ENCODE measurements at regions not wholly inside any gene's neighbourhood (a gene's known extent, or its start where the extent isn't known, plus 50 kb on each side); places are given as distances from the start of the nearest gene placed in this dataset.

- no peak for TF ChIP-seq JUN (IDR thresholded peaks at IDR 0.05; ENCODE audit: borderline replicate concordance, insufficient read depth, insufficient read length, low read depth)
- no peak for TF ChIP-seq CTCF (IDR thresholded peaks at IDR 0.05; ENCODE audit: extremely low read depth in 1 of 2, insufficient read depth in 1 of 2, low read depth in 1 of 2, low read length in 2 of 2)
- TF ChIP-seq MYC (IDR thresholded peaks at IDR 0.05; ENCODE audit: low read depth, low read length) = no peak
- no peak for TF ChIP-seq POLR2A (IDR thresholded peaks at IDR 0.05; ENCODE audit: low read depth, low read length)
These were observed 59.1 kb downstream of the NKX6-1 start for GRCh38 chr4:84439996-84440395.
